H1 (cell line): ENCODE measurements at regions not wholly inside any gene's neighbourhood (a gene's known extent, or its start where the extent isn't known, plus 50 kb on each side); places are given as distances from the start of the nearest gene placed in this dataset.

Source experiments
- CTCF ChIA-PET: fragments of 300-600 bp; sonication (Branson Sonifier 250); formaldehyde crosslinking; loops from one replicate; lab custom pipeline; 2021; ENCODE audit not compliant: partially characterized antibody; lab: Charles Lee
- POLR2A ChIA-PET: fragments of 300-600 bp; sonication (Branson Sonifier 250); formaldehyde crosslinking; loops from one replicate; lab custom pipeline; 2021; ENCODE audit warnings: inconsistent platforms; ENCODE audit not compliant: partially characterized antibody; lab: Charles Lee
- DNase-seq, 2 experiments: peaks; one replicate each; pipeline versions ENCODE4 v3.0.0 to v3.0.0-alpha.2; 2010 to 2022; ENCODE audit warnings: low spot score in 2 of 2, low read depth in 1 of 2, mixed read lengths in 1 of 2
- FAIRE-seq: peaks from 2 replicates; lab custom pipeline; 2011; peaks lifted over from hg19 to GRCh38; lab: Jason Lieb, UNC
- H2AFZ ChIP-seq: 2 replicates; pipeline ENCODE4 v1.8.1; 2012; ENCODE audit warnings: low read length, inconsistent platforms
- H2AK5ac ChIP-seq: 2 replicates; pipeline ENCODE4 v1.6.1; 2013; ENCODE audit warnings: low read depth, low read length
- H2BK120ac ChIP-seq: replicated peaks from 2 replicates; pipeline ENCODE3; 2013; ENCODE audit warnings: low read depth, low read length, inconsistent platforms
- H2BK12ac ChIP-seq: 2 replicates; pipeline ENCODE4 v1.6.1; 2013; ENCODE audit warnings: low read depth, low read length
- H2BK15ac ChIP-seq: 2 replicates; pipeline ENCODE4 v1.6.1; 2013; ENCODE audit warnings: low read length
- H2BK20ac ChIP-seq: 2 replicates; pipeline ENCODE4 v1.6.1; 2013; ENCODE audit warnings: low read length
- H2BK5ac ChIP-seq: 2 replicates; pipeline ENCODE4 v1.6.1; 2013; ENCODE audit warnings: low read depth, low read length
- H3K14ac ChIP-seq: 2 replicates; pipeline ENCODE4 v1.6.1; 2013; ENCODE audit warnings: inconsistent platforms; ENCODE audit not compliant: insufficient read length
- H3K18ac ChIP-seq: 2 replicates; pipeline ENCODE4 v1.6.1; 2013; ENCODE audit warnings: low read length; ENCODE audit errors: extremely low read depth
- H3K23ac ChIP-seq: 2 replicates; pipeline ENCODE4 v1.6.1; 2013; ENCODE audit warnings: inconsistent platforms; ENCODE audit not compliant: insufficient read length
- H3K23me2 ChIP-seq: 2 replicates; pipeline ENCODE4 v1.6.1; 2013; ENCODE audit warnings: low read depth, low read length
- H3K27ac ChIP-seq: 2 replicates; pipeline ENCODE4 v1.6.1; 2011; ENCODE audit warnings: low read depth, low read length, inconsistent platforms
- H3K27me3 ChIP-seq, 4 experiments: replicated peaks in 1 of 4; 1 replicate in 1 of 4; 2 replicates in 3 of 4; pipeline versions ENCODE4 v1.6.1 to v1.8.1; 2011 to 2013; ENCODE audit warnings: low read length in 3 of 4, mild to moderate bottlenecking in 3 of 4, inconsistent platforms in 2 of 4, mixed read lengths in 2 of 4, moderate library complexity in 1 of 4; ENCODE audit not compliant: control insufficient read depth in 3 of 4, insufficient read depth in 3 of 4; ENCODE audit errors: extremely low read depth in 1 of 4
- H3K36me3 ChIP-seq, 4 experiments: 2 replicates each; pipeline versions ENCODE4 v1.6.1 to v1.8.1; 2011 to 2013; ENCODE audit warnings: mild to moderate bottlenecking in 4 of 4, low read length in 3 of 4, moderate library complexity in 2 of 4, control low read depth in 1 of 4, inconsistent platforms in 1 of 4; ENCODE audit not compliant: insufficient read depth in 4 of 4, control insufficient read depth in 2 of 4
- H3K4ac ChIP-seq: replicated peaks from 2 replicates; pipeline ENCODE3; 2013; ENCODE audit warnings: low read length, low read depth, mixed read lengths, inconsistent platforms; ENCODE audit not compliant: insufficient read length
- H3K4me1 ChIP-seq, 4 experiments: replicated peaks in 1 of 4; 1 replicate in 1 of 4; 2 replicates in 3 of 4; pipeline versions ENCODE4 v1.6.1 to v1.8.1; 2011 to 2013; ENCODE audit warnings: low read length in 3 of 4, inconsistent platforms in 2 of 4, mixed read lengths in 1 of 4; ENCODE audit not compliant: insufficient read depth in 4 of 4, control insufficient read depth in 3 of 4
- H3K4me2 ChIP-seq, 2 experiments: 2 replicates each; pipeline versions ENCODE4 v1.6.1 to v1.8.1; 2011 to 2013; ENCODE audit warnings: low read depth in 2 of 2, low read length in 2 of 2, control low read depth in 1 of 2, inconsistent platforms in 1 of 2, mild to moderate bottlenecking in 1 of 2; ENCODE audit not compliant: insufficient read depth in 1 of 2
- H3K4me3 ChIP-seq, 4 experiments: fragments of 200-600, 300-600 bp in 1 of 4; sonication (generic), shearing (Covaris generic), sonication (Bioruptor Twin) in 1 of 4; 2 replicates each; pipeline versions ENCODE4 v1.5.1 to v1.8.1; 2011 to 2016; ENCODE audit warnings: low read length in 4 of 4, low read depth in 3 of 4, control low read depth in 2 of 4, inconsistent platforms in 2 of 4, mild to moderate bottlenecking in 2 of 4, mixed read lengths in 1 of 4, moderate library complexity in 1 of 4; ENCODE audit not compliant: insufficient read depth in 2 of 4; ENCODE audit errors: extremely low read depth in 1 of 4
- H3K56ac ChIP-seq: replicated peaks from 2 replicates; pipeline ENCODE3; 2013; ENCODE audit warnings: low read depth, mild to moderate bottlenecking, mixed read lengths, low read length, inconsistent platforms; ENCODE audit not compliant: insufficient read length
- H3K79me1 ChIP-seq: 2 replicates; pipeline ENCODE4 v1.6.1; 2013; ENCODE audit warnings: low read depth, low read length, control low read depth
- H3K79me2 ChIP-seq, 2 experiments: 2 replicates each; pipeline versions ENCODE4 v1.6.1 to v1.8.1; 2012 to 2013; ENCODE audit warnings: low read length in 2 of 2, mild to moderate bottlenecking in 2 of 2, inconsistent platforms in 1 of 2; ENCODE audit not compliant: insufficient read depth in 2 of 2, control insufficient read depth in 1 of 2
- H3K9ac ChIP-seq, 4 experiments: replicated peaks in 1 of 4; 1 replicate in 1 of 4; 2 replicates in 3 of 4; pipeline versions ENCODE4 v1.6.1 to v1.8.1; 2011 to 2013; ENCODE audit warnings: low read depth in 3 of 4, low read length in 3 of 4, control low read depth in 2 of 4, mild to moderate bottlenecking in 2 of 4, moderate library complexity in 2 of 4, inconsistent platforms in 1 of 4; ENCODE audit errors: extremely low read depth in 1 of 4
- H3K9me3 ChIP-seq, 2 experiments: 2 replicates each; pipeline versions ENCODE4 v1.6.1 to v1.8.1; 2012 to 2013; ENCODE audit warnings: mild to moderate bottlenecking in 2 of 2, moderate library complexity in 2 of 2, control low read depth in 1 of 2, inconsistent platforms in 1 of 2, low read depth in 1 of 2, low read length in 1 of 2, mixed read lengths in 1 of 2; ENCODE audit not compliant: insufficient read depth in 2 of 2
- H4K20me1 ChIP-seq, 2 experiments: replicated peaks in 1 of 2; 2 replicates each; pipeline versions ENCODE3 to v1.8.1; 2011 to 2013; ENCODE audit warnings: inconsistent platforms in 2 of 2, low read length in 2 of 2, mild to moderate bottlenecking in 1 of 2; ENCODE audit not compliant: insufficient read depth in 2 of 2, control insufficient read depth in 1 of 2
- H4K5ac ChIP-seq: 2 replicates; pipeline ENCODE4 v1.6.1; 2013; ENCODE audit warnings: low read length, low read depth, mixed read lengths, inconsistent platforms; ENCODE audit not compliant: insufficient read length
- H4K8ac ChIP-seq: 2 replicates; pipeline ENCODE4 v1.8.0; 2013; ENCODE audit warnings: mild to moderate bottlenecking, moderate library complexity, low read length, inconsistent platforms; ENCODE audit not compliant: insufficient read depth; ENCODE audit errors: extremely low read depth
- H4K91ac ChIP-seq: replicated peaks from 2 replicates; pipeline ENCODE3; 2013; ENCODE audit warnings: low read length, mixed read lengths, inconsistent platforms; ENCODE audit not compliant: insufficient read length
- KDM4A ChIP-seq: IDR thresholded peaks from one replicate; pipeline ENCODE4 v1.7.1; 2012; ENCODE audit warnings: low read depth, mild to moderate bottlenecking, moderate library complexity, low read length, inconsistent platforms; ENCODE audit not compliant: severe bottlenecking
- KDM5A ChIP-seq: fragments of 200-600 bp; IDR thresholded peaks from 2 replicates; pipeline ENCODE4 v1.7.1; 2012; ENCODE audit warnings: mild to moderate bottlenecking, low read length, inconsistent platforms, mixed read lengths
- NRF1 ChIP-seq: IDR thresholded peaks from 2 replicates; pipeline ENCODE4 v1.6.1; 2011; ENCODE audit warnings: mild to moderate bottlenecking, low read depth, low read length, improper control_type of control experiment
- RBBP5 ChIP-seq: IDR thresholded peaks from 2 replicates; pipeline ENCODE4 v1.7.1; 2012; ENCODE audit warnings: low read depth, mild to moderate bottlenecking, inconsistent platforms, low read length, moderate library complexity, borderline replicate concordance
- SIX5 ChIP-seq: IDR thresholded peaks from 2 replicates; pipeline ENCODE4 v1.6.1; 2011; ENCODE audit warnings: mild to moderate bottlenecking, low read depth, low read length
- ZNF274 ChIP-seq: IDR thresholded peaks from 2 replicates; pipeline ENCODE4 v1.7.0; 2012; ENCODE audit warnings: low read length, borderline replicate concordance; ENCODE audit errors: extremely low read depth
- WGBS, 2 experiments: shearing (Covaris generic) in 1 of 2; methylation state at CpG; one replicate each; pipeline versions ENCODE4 v1.1.6 to v1.1.7; 2013 to 2015; ENCODE audit warnings: low lambda C conversion rate in 2 of 2, mixed read lengths in 2 of 2, inconsistent platforms in 1 of 2, low coverage in 1 of 2, missing lambda C conversion rate in 1 of 2; ENCODE audit not compliant: insufficient replicate concordance in 2 of 2, insufficient coverage in 1 of 2, insufficient read length in 1 of 2; ENCODE audit errors: extremely low coverage in 1 of 2, missing lambda C conversion rate in 1 of 2; 5-methylcytosine and 5-hydroxymethylcytosine counted together

- WGBS, 2 experiments, result 94% methylated on average over 2 of the region's 2 CpGs; no CpG with 5 or more reads in 1 of the 2 experiments
- no peak overlapping the region for H2AK5ac ChIP-seq
- H4K5ac ChIP-seq, result no peak overlapping the region
- no peak overlapping the region for H2AFZ ChIP-seq
- no peak overlapping the region for H3K4me3 ChIP-seq
- no peak overlapping the region for H3K4me2 ChIP-seq
- H3K18ac ChIP-seq, result no peak overlapping the region
- TF ChIP-seq KDM5A (no peak), KDM4A (no peak), SIX5 (no peak), NRF1 (no peak), RBBP5 (no peak), ZNF274 (no peak)
- TF ChIP-seq, all 59 proteins: peak for 0
- Histone ChIP-seq H3K4ac (no peak overlapping the region), H3K23me2 (no peaks in the 10 kb centered on the region), H3K36me3 (no peaks in the 10 kb centered on the region), H3K56ac (no peak overlapping the region), H2BK5ac (no peak overlapping the region), H3K27me3 (no peaks in the 10 kb centered on the region), H3K79me2 (0 out of 4 replicates have a peak, but pooled peaks cover 0 to 3% of the 10 kb centered on the region in 2 experiments), H3K14ac (no peak overlapping the region), H3K4me1 (no peaks in the 10 kb centered on the region; a peak in 3 of 7 replicates), H3K23ac (no peak overlapping the region), H4K91ac (no peak overlapping the region), H3K27ac (no peak overlapping the region), H3K9me3 (no peaks in the 10 kb centered on the region; a peak in 1 of 4 replicates), H2BK15ac (no peak overlapping the region), H2BK12ac (no peak overlapping the region), H2BK20ac (no peak overlapping the region), H3K9ac (no peak overlapping the region), H4K8ac (no peak overlapping the region), H4K20me1 (no peaks in the 10 kb centered on the region), H2BK120ac (no peak overlapping the region), H3K79me1 (no peaks in the 10 kb centered on the region; the same call in 1 of the 2 replicates)
- CTCF ChIA-PET, result interaction anchor here (1.1 kb wide), 1 partner anchor 171 kb away, joined by 4 read pairs; no protein-coding TSS in a partner anchor
- FAIRE-seq, result no peak
- DNase-seq, result no peak
- POLR2A ChIA-PET, result no interaction called here
These were observed 245.8 kb downstream of the ZEB2 start for GRCh38 chr2:144274131-144274530.
